ENCODE measurements at regions not wholly inside any gene's neighbourhood (a gene's known extent, or its start where the extent isn't known, plus 50 kb on each side); places are given as distances from the start of the nearest gene placed in this dataset.
"Not testable (repeated sequence)": the region's sequence is repeated elsewhere in the genome, so short reads cannot be mapped to it uniquely, and the experiment has no call there.

- DNase-seq: no peak
Observed at GRCh38 chr3:35950021-35950420, 310.7 kb downstream of the ARPP21 start.

- no peak for DNase-seq
Observed at GRCh38 chr3:35954413-35954812, 315.1 kb downstream of the ARPP21 start.

- DNase-seq: peak; percentile 11
Observed at GRCh38 chr3:35965908-35966307, 326.6 kb downstream of the ARPP21 start.

DNA sequence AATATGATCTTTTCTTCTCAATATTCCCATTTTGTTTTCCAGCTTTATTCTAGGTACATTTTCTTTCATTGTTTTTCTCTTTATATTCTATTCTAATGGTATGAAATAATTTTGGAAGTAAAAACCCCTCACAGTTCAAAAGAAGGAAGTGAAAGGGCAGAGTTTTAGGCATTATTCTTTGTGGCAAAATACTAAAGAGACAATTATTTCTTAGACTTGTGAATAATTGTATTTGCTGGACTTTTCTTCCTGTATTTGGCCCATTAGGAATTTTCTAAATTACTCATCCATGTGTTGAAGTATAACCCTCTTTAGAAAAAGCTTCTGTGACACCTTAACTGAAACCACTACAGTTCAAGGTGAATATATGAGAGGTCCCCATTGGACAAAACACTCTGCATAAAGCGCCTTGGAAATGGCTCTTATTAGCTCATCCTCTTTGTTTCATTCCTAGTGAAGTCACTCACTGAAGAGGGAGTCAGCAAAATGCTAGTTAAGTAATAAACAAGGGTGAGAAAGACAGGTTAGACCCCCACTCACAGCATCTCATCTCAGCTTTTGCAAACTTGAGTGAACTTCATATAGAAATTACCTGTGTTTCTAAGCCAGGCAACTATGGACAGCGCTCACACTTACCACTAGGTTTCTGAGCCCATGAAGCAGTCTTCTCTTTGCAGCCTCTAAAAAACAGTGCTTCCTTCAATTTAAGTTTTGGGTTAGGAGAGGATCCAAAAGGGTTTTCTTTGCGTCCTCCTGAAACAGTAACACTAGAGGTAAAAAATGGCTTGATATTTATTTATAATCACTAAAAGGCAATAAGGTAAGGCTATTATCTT lies 327.5 kb downstream of the ARPP21 start:
- no peak for DNase-seq

GRCh38 chr3:35968043-35968622 lies 328.8 kb downstream of the ARPP21 start:
- no peak for DNase-seq

- DNase-seq: no peak
Observed at GRCh38 chr3:35969406-35969805, 330.1 kb downstream of the ARPP21 start.

DNA sequence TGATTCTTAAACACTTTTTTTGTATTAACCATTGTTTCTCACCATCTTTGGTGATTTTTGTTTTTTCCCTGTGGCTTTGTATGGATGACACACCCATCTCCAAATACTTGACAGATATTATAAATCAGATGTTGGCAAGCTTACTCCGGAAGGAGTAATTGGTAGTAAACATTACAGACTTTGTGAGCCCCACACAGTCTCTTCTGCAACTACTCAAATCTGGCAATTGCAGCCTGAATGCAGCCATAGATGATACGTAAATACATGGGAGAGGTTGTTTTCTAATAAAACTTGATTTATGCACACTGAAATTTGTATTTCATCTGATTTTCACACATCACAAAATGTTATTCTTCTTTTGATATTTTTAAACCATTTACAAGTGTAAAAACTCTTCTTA lies 331.5 kb downstream of the ARPP21 start:
- DNase-seq: no peak

DNA sequence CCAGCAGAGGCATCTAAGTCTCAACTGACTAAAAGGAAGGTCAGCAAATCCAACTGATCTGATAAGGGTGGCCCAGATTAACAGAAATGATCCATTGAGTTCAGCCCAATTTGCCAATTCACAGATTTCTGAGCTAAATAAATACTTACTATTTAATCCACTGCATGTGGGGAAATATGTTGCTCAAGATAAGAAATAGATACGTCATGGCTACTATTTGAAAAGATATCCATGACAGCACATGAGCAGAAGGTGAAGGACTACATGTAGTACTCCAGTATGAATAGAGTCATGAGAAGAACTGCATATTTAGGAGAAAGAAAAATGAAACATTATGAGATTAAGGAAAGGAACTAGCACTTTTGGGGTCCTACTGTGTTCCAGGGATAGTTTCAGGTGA lies 332.4 kb downstream of the ARPP21 start:
- no peak for DNase-seq

DNA sequence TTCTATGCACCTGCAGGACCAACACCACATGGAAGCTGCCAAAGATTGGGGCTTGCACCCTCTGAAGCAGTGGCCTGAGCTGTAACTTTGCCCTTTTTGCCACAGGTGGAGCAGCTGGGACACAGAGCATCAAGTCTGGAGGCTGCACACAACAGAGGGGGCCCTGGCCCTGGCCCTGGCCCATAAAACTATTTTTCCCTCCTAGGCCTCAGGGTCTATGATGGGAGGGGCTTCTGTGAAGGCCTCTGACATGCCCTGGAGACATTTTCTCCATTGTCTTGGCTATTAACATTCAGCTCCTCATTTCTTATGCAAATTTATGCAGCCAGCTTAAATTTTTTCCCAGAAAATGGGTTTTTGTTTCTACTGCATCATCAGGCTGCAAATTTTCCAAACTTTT lies 335.5 kb downstream of the ARPP21 start:
- no peak for DNase-seq

GRCh38 chr3:35986161-35986560 lies 346.8 kb downstream of the ARPP21 start:
- no peak for DNase-seq

DNA sequence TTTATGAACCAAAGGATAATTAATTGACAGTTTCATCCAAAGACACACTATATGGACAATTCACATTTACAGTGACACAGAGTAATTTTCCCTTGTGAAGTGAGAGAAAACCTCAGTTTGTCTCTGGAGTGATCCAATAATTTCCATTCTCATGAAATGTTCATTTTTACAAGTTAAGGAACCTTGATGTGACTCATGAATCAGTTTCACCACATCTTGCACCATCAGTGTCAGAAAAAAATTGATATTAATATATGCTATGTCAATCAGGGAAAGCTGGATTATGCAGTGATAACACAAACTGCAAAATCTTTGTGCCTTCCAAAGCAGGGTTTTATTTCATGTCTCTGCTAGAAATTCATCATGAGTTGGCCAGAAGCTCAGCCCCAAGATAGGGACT lies 348.1 kb downstream of the ARPP21 start:
- no peak for DNase-seq

DNA sequence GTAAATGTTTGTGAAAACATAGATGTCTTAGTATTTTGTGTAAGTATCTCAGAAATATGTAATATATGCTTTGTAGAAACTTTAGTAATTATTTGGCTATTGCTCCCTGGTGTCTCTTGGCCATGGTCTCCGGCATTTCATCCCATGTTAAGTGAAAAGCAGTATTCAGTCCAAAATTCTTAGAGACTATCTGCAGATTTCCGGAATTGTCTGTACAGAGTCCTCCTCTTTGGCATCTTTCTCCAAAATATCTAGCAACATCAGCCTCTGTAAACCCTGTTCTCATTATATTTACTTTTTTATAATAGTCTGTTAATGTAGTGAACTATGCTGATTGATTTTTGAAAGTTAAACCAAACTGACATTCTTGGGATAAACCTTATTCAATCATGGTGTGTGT lies 352.7 kb downstream of the ARPP21 start:
- no peak for DNase-seq

GRCh38 chr3:36011791-36012190 lies 368.5 kb upstream of the STAC start:
- DNase-seq: no peak

GRCh38 chr3:36013425-36013824 lies 366.9 kb upstream of the STAC start:
- DNase-seq: no peak

- DNase-seq: no peak
Observed at GRCh38 chr3:36025232-36025631, 355.1 kb upstream of the STAC start.

GRCh38 chr3:36032180-36033047 lies 347.9 kb upstream of the STAC start:
- no peak for DNase-seq

DNA sequence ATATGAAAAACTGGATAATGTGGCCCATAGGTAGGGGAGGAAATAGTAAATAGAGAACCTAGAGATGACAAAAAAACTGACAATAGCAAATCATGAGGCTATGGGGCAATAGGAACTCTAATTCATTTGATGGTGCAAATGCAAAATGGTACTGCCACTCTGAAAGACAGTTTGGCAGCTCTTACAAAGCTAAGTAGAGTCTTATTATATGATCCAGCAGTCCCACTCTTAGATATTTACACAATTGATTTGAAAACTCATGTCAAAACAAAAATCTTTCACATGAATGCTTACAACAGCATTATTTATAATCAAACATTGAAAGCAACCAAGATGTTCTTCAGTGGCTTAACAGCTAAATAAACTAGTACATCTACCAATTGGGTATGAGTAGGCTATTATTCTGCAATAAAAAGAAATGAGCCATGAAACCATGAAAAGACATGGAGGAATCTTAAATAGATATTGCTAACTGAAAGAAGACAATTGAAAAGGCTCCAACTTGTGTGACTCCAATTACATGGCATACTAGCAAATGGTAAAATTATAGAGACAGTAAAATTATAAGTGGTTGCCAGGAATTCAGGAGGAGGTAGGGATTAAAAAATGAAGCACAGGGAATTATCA lies 321.8 kb upstream of the STAC start:
- no peak for DNase-seq

- peak; percentile 11 for DNase-seq
Observed at GRCh38 chr3:36060950-36061349, 319.4 kb upstream of the STAC start.

- no peak for DNase-seq
Observed at GRCh38 chr3:36063992-36064391, 316.3 kb upstream of the STAC start.

DNA sequence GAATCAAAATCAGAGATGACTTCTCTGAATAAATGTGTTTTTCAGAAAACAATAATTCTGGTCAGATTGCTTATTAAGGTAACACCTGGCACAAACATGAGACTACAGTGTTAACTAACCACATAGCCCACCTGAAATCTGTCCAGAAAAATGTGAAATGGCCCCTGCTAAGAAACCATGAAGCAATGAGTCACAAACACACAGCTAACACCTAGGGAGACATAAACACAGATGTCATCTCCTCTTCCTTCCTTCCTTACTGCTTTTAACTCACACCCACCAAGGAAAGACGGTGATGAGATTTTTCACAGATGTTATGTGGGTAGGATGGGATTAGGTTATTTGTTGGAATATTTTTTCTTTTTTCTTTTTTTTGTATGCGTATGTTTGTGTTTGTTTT lies 315.0 kb upstream of the STAC start:
- no peak for DNase-seq

DNA sequence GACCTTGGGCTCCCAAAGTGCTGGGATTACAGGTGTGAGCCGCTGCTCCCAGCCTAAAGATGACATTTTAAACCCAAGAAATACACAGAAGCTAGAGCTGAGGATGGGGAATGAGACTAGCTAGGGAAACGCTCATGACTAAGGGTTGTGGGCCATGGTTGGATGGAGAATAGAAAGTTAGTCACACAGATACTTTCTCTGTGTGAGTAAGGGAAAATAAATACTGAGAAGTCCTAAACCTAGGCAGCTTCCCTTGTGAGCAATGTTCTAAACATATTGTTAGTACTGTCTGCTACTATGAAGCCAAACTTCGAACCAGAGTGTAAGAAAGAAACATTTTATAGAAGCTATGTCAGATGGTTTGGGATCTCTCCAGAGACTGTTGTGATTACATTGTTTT lies 304.8 kb upstream of the STAC start:
- DNase-seq: no peak

DNA sequence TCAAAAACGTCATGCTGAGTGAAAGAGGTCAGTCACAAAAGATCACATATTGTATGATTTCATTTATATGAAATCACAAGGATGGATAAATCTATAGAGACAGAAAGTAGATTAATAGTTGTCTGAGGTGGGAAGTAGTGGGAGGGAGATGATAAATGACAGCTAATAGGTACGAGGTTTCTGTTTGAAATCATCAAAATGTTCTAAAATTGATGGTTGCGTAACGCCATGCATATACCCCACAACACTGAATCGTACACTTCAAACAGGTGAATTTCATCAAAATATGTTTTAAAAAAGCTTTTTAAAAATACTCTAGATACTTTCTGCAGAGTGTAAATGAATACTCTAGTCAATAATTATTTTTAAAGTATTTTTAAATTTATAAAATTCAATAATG lies 303.0 kb upstream of the STAC start:
- no peak for DNase-seq

DNA sequence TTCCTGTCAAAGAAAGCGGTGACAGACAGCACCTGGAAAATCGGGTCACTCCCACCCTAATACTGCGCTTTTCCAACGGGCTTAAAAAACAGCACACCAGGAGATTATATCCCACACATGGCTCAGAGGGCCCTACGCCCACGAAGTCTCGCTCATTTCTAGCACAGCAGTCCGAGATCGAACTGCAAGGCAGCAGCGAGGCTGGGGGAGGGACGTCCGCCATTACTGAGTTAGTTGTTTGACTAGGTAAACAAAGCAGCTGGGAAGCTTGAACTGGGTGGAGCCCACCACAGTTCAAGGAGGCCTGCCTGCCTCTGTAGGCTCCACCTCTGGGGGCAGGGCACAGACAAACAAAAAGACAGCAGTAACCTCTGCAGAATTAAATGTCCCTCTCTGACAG lies 297.3 kb upstream of the STAC start:
- DNase-seq: not testable (repeated sequence)
